Fibroblast of lung (primary cell): ENCODE measurements at regions not wholly inside any gene's neighbourhood (a gene's known extent, or its start where the extent isn't known, plus 50 kb on each side); places are given as distances from the start of the nearest gene placed in this dataset.
A peak's percentile ranks its signal among the peaks of the same experiment; 100 is the strongest.

Source experiments
- DNase-seq, 2 donors: peaks; one replicate each; pipeline versions ENCODE4 v3.0.0 to v3.0.0-alpha.2; 2010; ENCODE audit warnings: low read depth in 2 of 2
- H2AFZ ChIP-seq: 2 replicates; pipeline ENCODE4 v1.5.1; 2012; ENCODE audit warnings: low read length, control low read depth, inconsistent platforms
- H3K27ac ChIP-seq: 2 replicates; pipeline ENCODE4 v1.5.1; 2011; ENCODE audit warnings: low read length, control low read depth; ENCODE audit not compliant: insufficient read depth
- H3K27me3 ChIP-seq: 2 replicates; pipeline ENCODE4 v1.5.1; 2011; ENCODE audit warnings: mild to moderate bottlenecking, low read length; ENCODE audit not compliant: control insufficient read depth, insufficient read depth
- H3K36me3 ChIP-seq: 2 replicates; pipeline ENCODE4 v1.5.1; 2011; ENCODE audit warnings: low read length; ENCODE audit not compliant: control insufficient read depth, insufficient read depth
- H3K4me1 ChIP-seq: 2 replicates; pipeline ENCODE4 v1.5.1; 2011; ENCODE audit warnings: low read length; ENCODE audit not compliant: control insufficient read depth, insufficient read depth; ENCODE audit errors: extremely low read depth
- H3K4me2 ChIP-seq: 2 replicates; pipeline ENCODE4 v1.5.1; 2011; ENCODE audit warnings: low read length, control low read depth; ENCODE audit not compliant: insufficient read depth; ENCODE audit errors: extremely low read depth
- H3K4me3 ChIP-seq, 4 experiments: fragments of 200-600 bp in 1 of 4; sonication (generic) in 1 of 4; replicated peaks in 1 of 4; 2 replicates each; pipeline ENCODE4 v1.5.1; 2011 to 2016; ENCODE audit warnings: low read length in 4 of 4, low read depth in 3 of 4, mild to moderate bottlenecking in 3 of 4, control low read depth in 2 of 4, inconsistent platforms in 1 of 4, mixed read lengths in 1 of 4; ENCODE audit not compliant: insufficient read depth in 1 of 4; ENCODE audit errors: control extremely low read depth in 1 of 4
- H3K79me2 ChIP-seq: 2 replicates; pipeline ENCODE4 v1.5.1; 2012; ENCODE audit warnings: mild to moderate bottlenecking, low read length, inconsistent platforms; ENCODE audit not compliant: control insufficient read depth, insufficient read depth
- H3K9ac ChIP-seq: 2 replicates; pipeline ENCODE4 v1.5.1; 2011; ENCODE audit warnings: mild to moderate bottlenecking, low read length, control low read depth; ENCODE audit not compliant: insufficient read depth
- H3K9me3 ChIP-seq: 2 replicates; pipeline ENCODE4 v1.5.1; 2012; ENCODE audit warnings: low read depth, low read length; ENCODE audit not compliant: control insufficient read depth, insufficient read depth
- H4K20me1 ChIP-seq: 2 replicates; pipeline ENCODE4 v1.5.1; 2011; ENCODE audit warnings: low read length; ENCODE audit not compliant: control insufficient read depth, insufficient read depth; ENCODE audit errors: extremely low read depth
- EZH2 ChIP-seq: IDR thresholded peaks from 2 replicates; pipeline ENCODE4 v1.5.1; 2012; ENCODE audit warnings: low read length, control low read depth, mild to moderate bottlenecking; ENCODE audit errors: missing control alignments
- TF ChIP-seq, protein P1 (sequence below), 2 donors: IDR thresholded peaks in 1 of 2; conservative IDR thresholded peaks in 1 of 2; 1 replicate in 1 of 2; 2 replicates in 1 of 2; pipeline ENCODE4 v1.5.1; 2011 to 2012; ENCODE audit warnings: low read length in 2 of 2, control low read depth in 1 of 2, inconsistent platforms in 1 of 2, low read depth in 1 of 2, mild to moderate bottlenecking in 1 of 2

DNA sequence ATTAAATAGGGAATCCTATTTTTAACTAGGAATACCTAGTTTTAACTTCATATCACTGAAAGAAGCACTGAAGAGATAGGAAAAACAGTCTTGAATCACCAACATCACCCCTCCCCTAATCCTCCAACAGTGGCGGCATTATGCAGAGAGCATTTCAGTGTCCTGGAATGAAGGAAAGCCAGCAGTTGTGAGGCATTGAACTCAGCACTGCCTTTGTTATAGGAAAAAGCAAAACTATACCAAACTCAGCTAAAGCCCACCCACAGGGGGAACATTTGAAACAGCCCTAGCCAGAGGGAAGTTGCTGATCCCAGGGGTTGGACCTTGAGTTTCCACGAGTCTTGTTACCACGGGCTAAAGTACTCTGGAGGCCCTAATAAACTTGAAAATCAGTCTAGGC is 310.6 kb upstream of the EDIL3 start:
- Histone ChIP-seq H3K4me3 (no peak overlapping the region), H3K27ac (no peak overlapping the region), H3K27me3 (no peaks in the 10 kb centered on the region), H3K9ac (no peak overlapping the region), H3K9me3 (no peaks in the 10 kb centered on the region), H4K20me1 (no peaks in the 10 kb centered on the region), H2AFZ (no peak overlapping the region), H3K36me3 (no peaks in the 10 kb centered on the region), H3K4me1 (no peaks in the 10 kb centered on the region), H3K4me2 (no peak overlapping the region), H3K79me2 (no peaks in the 10 kb centered on the region)
- TF ChIP-seq, protein P1, sequence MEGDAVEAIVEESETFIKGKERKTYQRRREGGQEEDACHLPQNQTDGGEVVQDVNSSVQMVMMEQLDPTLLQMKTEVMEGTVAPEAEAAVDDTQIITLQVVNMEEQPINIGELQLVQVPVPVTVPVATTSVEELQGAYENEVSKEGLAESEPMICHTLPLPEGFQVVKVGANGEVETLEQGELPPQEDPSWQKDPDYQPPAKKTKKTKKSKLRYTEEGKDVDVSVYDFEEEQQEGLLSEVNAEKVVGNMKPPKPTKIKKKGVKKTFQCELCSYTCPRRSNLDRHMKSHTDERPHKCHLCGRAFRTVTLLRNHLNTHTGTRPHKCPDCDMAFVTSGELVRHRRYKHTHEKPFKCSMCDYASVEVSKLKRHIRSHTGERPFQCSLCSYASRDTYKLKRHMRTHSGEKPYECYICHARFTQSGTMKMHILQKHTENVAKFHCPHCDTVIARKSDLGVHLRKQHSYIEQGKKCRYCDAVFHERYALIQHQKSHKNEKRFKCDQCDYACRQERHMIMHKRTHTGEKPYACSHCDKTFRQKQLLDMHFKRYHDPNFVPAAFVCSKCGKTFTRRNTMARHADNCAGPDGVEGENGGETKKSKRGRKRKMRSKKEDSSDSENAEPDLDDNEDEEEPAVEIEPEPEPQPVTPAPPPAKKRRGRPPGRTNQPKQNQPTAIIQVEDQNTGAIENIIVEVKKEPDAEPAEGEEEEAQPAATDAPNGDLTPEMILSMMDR (conservative IDR thresholded peaks at IDR 0.05 in 1 of 2, IDR thresholded peaks at IDR 0.05 in 1 of 2; ENCODE audit: low read depth in 1 of 2, low read length in 2 of 2), result no peak
- no peak for TF ChIP-seq EZH2
- DNase-seq, result no peak

DNA sequence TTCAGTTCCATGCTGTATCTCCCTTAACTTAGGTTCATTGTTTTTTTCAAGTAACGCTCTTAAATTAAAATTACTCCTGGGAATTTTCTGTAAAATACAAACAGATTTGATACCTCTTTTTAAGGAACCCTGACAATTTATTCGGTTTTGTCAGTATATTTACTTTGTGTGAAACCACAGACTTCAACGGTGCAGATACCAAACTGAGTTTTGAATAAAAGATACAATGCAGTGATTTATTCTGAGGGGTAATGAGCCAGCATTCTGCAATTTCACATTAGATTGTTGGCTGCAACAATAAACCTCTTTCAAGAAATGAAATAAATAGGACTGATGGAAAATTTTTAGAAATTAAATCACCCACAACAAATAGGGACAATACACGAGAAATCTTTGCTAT is 308.6 kb upstream of the EDIL3 start:
- Histone ChIP-seq H2AFZ (no peak overlapping the region), H3K27ac (no peak overlapping the region), H3K4me2 (no peak overlapping the region), H3K9ac (no peak overlapping the region), H4K20me1 (no peaks in the 10 kb centered on the region), H3K4me1 (no peaks in the 10 kb centered on the region), H3K79me2 (no peaks in the 10 kb centered on the region), H3K36me3 (no peaks in the 10 kb centered on the region), H3K4me3 (no peak overlapping the region), H3K9me3 (no peaks in the 10 kb centered on the region), H3K27me3 (no peaks in the 10 kb centered on the region)
- no peak for TF ChIP-seq EZH2
- TF ChIP-seq, protein P1 (conservative IDR thresholded peaks at IDR 0.05 in 1 of 2, IDR thresholded peaks at IDR 0.05 in 1 of 2; ENCODE audit: low read depth in 1 of 2, low read length in 2 of 2), result no peak
- peak in 1 of 2 donors; percentile 79 for DNase-seq

DNA sequence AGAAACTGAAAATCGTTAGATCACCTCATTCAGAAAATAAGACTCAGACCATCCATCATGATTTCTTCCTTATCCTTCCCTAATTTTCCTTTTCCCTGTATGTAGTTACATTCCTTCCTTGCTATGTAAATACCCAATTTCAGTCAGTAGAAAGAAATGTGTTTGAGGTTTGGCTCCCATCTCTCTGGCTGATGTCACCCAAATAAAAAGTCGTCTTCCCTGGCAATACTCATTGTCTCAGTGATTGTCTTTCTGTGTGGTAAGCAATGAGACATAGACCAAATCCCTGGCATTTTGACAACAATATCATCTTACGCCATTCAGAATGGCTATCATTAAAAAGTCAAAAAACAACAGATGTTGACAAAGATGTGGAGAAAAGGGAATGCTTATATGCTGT is 303.9 kb upstream of the EDIL3 start:
- Histone ChIP-seq H3K4me2 (no peak overlapping the region), H4K20me1 (no peaks in the 10 kb centered on the region), H3K79me2 (no peaks in the 10 kb centered on the region), H3K36me3 (no peaks in the 10 kb centered on the region), H3K27ac (no peak overlapping the region), H3K9ac (no peak overlapping the region), H3K4me1 (no peaks in the 10 kb centered on the region), H3K27me3 (no peaks in the 10 kb centered on the region), H2AFZ (no peak overlapping the region), H3K4me3 (no peak overlapping the region), H3K9me3 (no peaks in the 10 kb centered on the region)
- TF ChIP-seq, protein P1 (conservative IDR thresholded peaks at IDR 0.05 in 1 of 2, IDR thresholded peaks at IDR 0.05 in 1 of 2; ENCODE audit: low read depth in 1 of 2, low read length in 2 of 2), result no peak
- no peak for TF ChIP-seq EZH2
- DNase-seq, result peak; percentile 87 to 99
